ENCODE measurements at regions not wholly inside any gene's neighbourhood (a gene's known extent, or its start where the extent isn't known, plus 50 kb on each side); places are given as distances from the start of the nearest gene placed in this dataset.

DNA sequence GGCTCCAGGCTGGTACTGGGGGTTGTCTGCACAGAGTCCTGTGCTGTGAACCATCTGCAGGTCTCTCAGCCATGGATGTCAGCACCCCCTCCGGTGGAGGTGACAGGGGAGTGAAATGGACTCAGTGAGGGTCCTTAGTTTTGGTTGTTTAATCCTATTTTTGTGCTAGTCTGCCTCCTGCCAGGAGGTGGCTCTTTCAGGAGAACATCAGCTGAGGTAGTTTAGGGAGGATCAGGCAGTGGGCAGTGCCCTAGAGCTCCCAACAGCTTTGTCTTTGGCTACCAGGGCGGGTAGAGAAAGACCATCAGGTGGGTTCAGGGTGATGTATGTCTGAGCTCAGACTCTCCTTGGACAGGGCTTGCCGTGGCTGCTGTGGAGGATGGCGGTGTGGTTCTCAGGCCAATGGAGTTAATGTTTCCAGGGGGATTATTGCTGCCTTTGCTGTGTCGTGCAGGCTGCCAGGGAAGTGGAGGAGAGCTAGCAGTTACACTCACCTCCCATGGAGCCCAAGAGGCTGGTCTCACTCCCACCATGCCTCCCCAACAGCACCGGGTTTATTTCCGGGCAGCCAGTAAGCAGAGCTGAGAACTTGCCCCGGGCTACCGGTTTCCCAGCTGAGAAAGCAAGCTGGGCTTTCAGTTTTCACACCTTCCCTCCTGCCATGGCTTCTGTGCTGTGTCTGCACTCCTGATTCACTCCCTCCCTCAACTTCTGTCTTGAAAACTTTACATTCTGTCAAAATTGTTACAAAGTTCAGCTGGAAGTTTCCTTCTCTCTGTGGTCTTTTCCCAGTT, 563.4 kb downstream of the XIRP2 start:
- FAIRE-seq (peak; percentile 24), DNase-seq (ENCODE audit: low read depth in 1 of 2, low spot score in 2 of 2) (no peak)
- 89% methylated on average over 9 of the region's 9 CpGs; no CpG with 5 or more reads in 1 of the 2 experiments for WGBS, 2 experiments (ENCODE audit: extremely low coverage in 1 of 2, insufficient coverage in 1 of 2, insufficient read length in 1 of 2, insufficient replicate concordance in 2 of 2, low coverage in 1 of 2, low lambda C conversion rate in 2 of 2, missing lambda C conversion rate in 1 of 2)

More for the DNA sequence above, 563.4 kb downstream of the XIRP2 start:
- no peak overlapping the region; a peak in 2 of 7 replicates for H3K9ac ChIP-seq (replicated peaks in 1 of 4; ENCODE audit: extremely low read depth in 1 of 4, low read depth in 3 of 4, low read length in 3 of 4)
- no peak overlapping the region for H2BK5ac ChIP-seq (ENCODE audit: low read depth, low read length)
- no peak overlapping the region for H3K23ac ChIP-seq (ENCODE audit: insufficient read length)
- H3K4me1 ChIP-seq (replicated peaks in 1 of 4; ENCODE audit: control insufficient read depth in 3 of 4, insufficient read depth in 4 of 4, low read length in 3 of 4), result peaks cover 0 to 6% (median 2%) of the 10 kb centered on the region in 4 experiments; a peak in 2 of 7 replicates
- no peak overlapping the region for H3K56ac ChIP-seq (replicated peaks; ENCODE audit: insufficient read length, low read depth, low read length)
- no peaks in the 10 kb centered on the region for H3K27me3 ChIP-seq (replicated peaks in 1 of 4; ENCODE audit: control insufficient read depth in 3 of 4, extremely low read depth in 1 of 4, insufficient read depth in 3 of 4, low read length in 3 of 4)
- peaks cover 2 to 3% of the 10 kb centered on the region in 2 experiments for H4K20me1 ChIP-seq (replicated peaks in 1 of 2; ENCODE audit: control insufficient read depth in 1 of 2, insufficient read depth in 2 of 2, low read length in 2 of 2)
- H3K4ac ChIP-seq (replicated peaks; ENCODE audit: insufficient read length, low read depth, low read length), result no peak overlapping the region
- no peak for TF ChIP-seq TAF7 (optimal IDR thresholded peaks at IDR 0.05; ENCODE audit: borderline replicate concordance, low read depth, low read length)
- TF ChIP-seq RAD21 (IDR thresholded peaks at IDR 0.05 in 1 of 2, conservative IDR thresholded peaks at IDR 0.05 in 1 of 2; ENCODE audit: low read depth in 2 of 2, low read length in 2 of 2), result peak; percentile 32 to 47; a peak in 2 of 4 replicates
- no peak for TF ChIP-seq HDAC6 (IDR thresholded peaks at IDR 0.05; ENCODE audit: low read depth, low read length)
- no peak for TF ChIP-seq BCL11A (IDR thresholded peaks at IDR 0.05; ENCODE audit: low read depth in 2 of 2, low read length in 2 of 2)
- peak in 2 of 3 experiments; percentile 45 to 47; a peak in 3 of 4 replicates for TF ChIP-seq CTCF (IDR thresholded peaks at IDR 0.05; ENCODE audit: control extremely low read depth in 1 of 3, insufficient read depth in 1 of 3, low read depth in 1 of 3, low read length in 3 of 3)
- no peak for TF ChIP-seq EP300 (IDR thresholded peaks at IDR 0.05; ENCODE audit: borderline replicate concordance in 1 of 2, low read depth in 2 of 2, low read length in 2 of 2)
- no peak for TF ChIP-seq SRF (IDR thresholded peaks at IDR 0.05; ENCODE audit: low read depth, low read length)
- H3K79me2 ChIP-seq (ENCODE audit: control insufficient read depth in 1 of 2, insufficient read depth in 2 of 2, low read length in 2 of 2), result peaks cover 0 to 93% of the 10 kb centered on the region in 2 experiments; a peak in 2 of 4 replicates
- H3K23me2 ChIP-seq (ENCODE audit: low read depth, low read length), result no peaks in the 10 kb centered on the region
- H3K14ac ChIP-seq (ENCODE audit: insufficient read length), result no peak overlapping the region
- CTCF ChIA-PET (ENCODE audit: partially characterized antibody), result interaction anchor here (0.7 to 2.3 kb wide), 13 partner anchors 10 to 647 kb away, joined by 3 to 6 read pairs (median 3); no protein-coding TSS in a partner anchor
- H4K8ac ChIP-seq (ENCODE audit: extremely low read depth, insufficient read depth, low read length), result no peak overlapping the region
- POLR2A ChIA-PET (ENCODE audit: partially characterized antibody), result interaction anchor here (1.2 kb wide), 1 partner anchor 14 kb away, joined by 3 read pairs; no protein-coding TSS in a partner anchor
- H4K5ac ChIP-seq (ENCODE audit: insufficient read length, low read depth, low read length), result no peak overlapping the region
- no peak overlapping the region for H3K4me3 ChIP-seq (ENCODE audit: extremely low read depth in 1 of 4, insufficient read depth in 2 of 4, low read depth in 3 of 4, low read length in 4 of 4)
- H3K27ac ChIP-seq (ENCODE audit: low read depth, low read length), result no peak overlapping the region
- no peak overlapping the region; a peak in 1 of 4 replicates for H3K4me2 ChIP-seq (ENCODE audit: insufficient read depth in 1 of 2, low read depth in 2 of 2, low read length in 2 of 2)
- H2BK12ac ChIP-seq (ENCODE audit: low read depth, low read length), result no peak overlapping the region
- peaks cover 25 to 31% of the 10 kb centered on the region in 2 experiments for H3K9me3 ChIP-seq (ENCODE audit: insufficient read depth in 2 of 2, low read depth in 1 of 2, low read length in 1 of 2)
- no peak overlapping the region for H3K18ac ChIP-seq (ENCODE audit: extremely low read depth, low read length)
- peaks cover 0 to 7% (median 2%) of the 10 kb centered on the region in 4 experiments; a peak in 2 of 8 replicates for H3K36me3 ChIP-seq (ENCODE audit: control insufficient read depth in 2 of 4, insufficient read depth in 4 of 4, low read length in 3 of 4)
- H2AK5ac ChIP-seq (ENCODE audit: low read depth, low read length), result no peak overlapping the region
- no peak overlapping the region for H2AFZ ChIP-seq (ENCODE audit: low read length)
- H2BK15ac ChIP-seq (ENCODE audit: low read length), result no peak overlapping the region
- no peak overlapping the region for H4K91ac ChIP-seq (replicated peaks; ENCODE audit: insufficient read length, low read length)
- no peak overlapping the region for H2BK20ac ChIP-seq (ENCODE audit: low read length)
- H3K79me1 ChIP-seq (ENCODE audit: low read depth, low read length), result peaks cover 2% of the 10 kb centered on the region; the same call in 1 of the 2 replicates
- H2BK120ac ChIP-seq (replicated peaks; ENCODE audit: low read depth, low read length), result no peak overlapping the region
